HL-60 (cell line): ENCODE measurements at regions not wholly inside any gene's neighbourhood (a gene's known extent, or its start where the extent isn't known, plus 50 kb on each side); places are given as distances from the start of the nearest gene placed in this dataset.

ENCODE experiments used
- GABPA ChIP-seq: IDR thresholded peaks from 2 replicates; pipeline ENCODE4 v1.6.1; 2012; ENCODE audit warnings: low read depth
- POLR2AphosphoS5 ChIP-seq: IDR thresholded peaks from 2 replicates; pipeline ENCODE4 v1.6.1; 2012; ENCODE audit warnings: low read depth
- TF ChIP-seq, protein P1 (sequence below): IDR thresholded peaks from one replicate; pipeline ENCODE4 v1.5.1; 2011; ENCODE audit warnings: low read length, control low read depth, inconsistent platforms; ENCODE audit not compliant: insufficient read depth
- TF ChIP-seq, protein P2 (sequence below): IDR thresholded peaks from 2 replicates; pipeline ENCODE4 v1.6.1; 2012; ENCODE audit warnings: low read depth; ENCODE audit not compliant: insufficient replicate concordance

DNA sequence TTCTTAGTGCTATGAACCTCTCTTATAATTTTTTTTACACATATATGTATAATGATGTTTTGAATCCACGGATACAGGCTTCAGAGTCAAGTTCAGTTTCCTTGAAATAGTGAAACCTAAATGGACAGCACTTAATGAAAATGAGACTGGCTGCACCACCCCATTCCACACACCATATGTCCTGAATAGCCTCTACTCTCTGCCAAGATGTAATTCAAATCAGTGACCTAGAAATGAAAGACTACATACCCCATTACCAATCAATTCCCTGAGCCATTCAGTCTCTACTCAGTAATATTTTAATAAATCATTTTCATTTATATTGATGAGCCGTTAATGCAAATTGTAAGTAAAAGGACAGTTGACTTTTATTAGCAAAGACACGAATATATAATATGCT, 614.9 kb upstream of the TMPRSS15 start:
- TF ChIP-seq, protein P1, sequence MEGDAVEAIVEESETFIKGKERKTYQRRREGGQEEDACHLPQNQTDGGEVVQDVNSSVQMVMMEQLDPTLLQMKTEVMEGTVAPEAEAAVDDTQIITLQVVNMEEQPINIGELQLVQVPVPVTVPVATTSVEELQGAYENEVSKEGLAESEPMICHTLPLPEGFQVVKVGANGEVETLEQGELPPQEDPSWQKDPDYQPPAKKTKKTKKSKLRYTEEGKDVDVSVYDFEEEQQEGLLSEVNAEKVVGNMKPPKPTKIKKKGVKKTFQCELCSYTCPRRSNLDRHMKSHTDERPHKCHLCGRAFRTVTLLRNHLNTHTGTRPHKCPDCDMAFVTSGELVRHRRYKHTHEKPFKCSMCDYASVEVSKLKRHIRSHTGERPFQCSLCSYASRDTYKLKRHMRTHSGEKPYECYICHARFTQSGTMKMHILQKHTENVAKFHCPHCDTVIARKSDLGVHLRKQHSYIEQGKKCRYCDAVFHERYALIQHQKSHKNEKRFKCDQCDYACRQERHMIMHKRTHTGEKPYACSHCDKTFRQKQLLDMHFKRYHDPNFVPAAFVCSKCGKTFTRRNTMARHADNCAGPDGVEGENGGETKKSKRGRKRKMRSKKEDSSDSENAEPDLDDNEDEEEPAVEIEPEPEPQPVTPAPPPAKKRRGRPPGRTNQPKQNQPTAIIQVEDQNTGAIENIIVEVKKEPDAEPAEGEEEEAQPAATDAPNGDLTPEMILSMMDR, result no peak
- TF ChIP-seq, protein P2, sequence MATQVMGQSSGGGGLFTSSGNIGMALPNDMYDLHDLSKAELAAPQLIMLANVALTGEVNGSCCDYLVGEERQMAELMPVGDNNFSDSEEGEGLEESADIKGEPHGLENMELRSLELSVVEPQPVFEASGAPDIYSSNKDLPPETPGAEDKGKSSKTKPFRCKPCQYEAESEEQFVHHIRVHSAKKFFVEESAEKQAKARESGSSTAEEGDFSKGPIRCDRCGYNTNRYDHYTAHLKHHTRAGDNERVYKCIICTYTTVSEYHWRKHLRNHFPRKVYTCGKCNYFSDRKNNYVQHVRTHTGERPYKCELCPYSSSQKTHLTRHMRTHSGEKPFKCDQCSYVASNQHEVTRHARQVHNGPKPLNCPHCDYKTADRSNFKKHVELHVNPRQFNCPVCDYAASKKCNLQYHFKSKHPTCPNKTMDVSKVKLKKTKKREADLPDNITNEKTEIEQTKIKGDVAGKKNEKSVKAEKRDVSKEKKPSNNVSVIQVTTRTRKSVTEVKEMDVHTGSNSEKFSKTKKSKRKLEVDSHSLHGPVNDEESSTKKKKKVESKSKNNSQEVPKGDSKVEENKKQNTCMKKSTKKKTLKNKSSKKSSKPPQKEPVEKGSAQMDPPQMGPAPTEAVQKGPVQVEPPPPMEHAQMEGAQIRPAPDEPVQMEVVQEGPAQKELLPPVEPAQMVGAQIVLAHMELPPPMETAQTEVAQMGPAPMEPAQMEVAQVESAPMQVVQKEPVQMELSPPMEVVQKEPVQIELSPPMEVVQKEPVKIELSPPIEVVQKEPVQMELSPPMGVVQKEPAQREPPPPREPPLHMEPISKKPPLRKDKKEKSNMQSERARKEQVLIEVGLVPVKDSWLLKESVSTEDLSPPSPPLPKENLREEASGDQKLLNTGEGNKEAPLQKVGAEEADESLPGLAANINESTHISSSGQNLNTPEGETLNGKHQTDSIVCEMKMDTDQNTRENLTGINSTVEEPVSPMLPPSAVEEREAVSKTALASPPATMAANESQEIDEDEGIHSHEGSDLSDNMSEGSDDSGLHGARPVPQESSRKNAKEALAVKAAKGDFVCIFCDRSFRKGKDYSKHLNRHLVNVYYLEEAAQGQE, result no peak
- no peak for TF ChIP-seq POLR2AphosphoS5
- no peak for TF ChIP-seq GABPA
